ENCODE measurements at regions not wholly inside any gene's neighbourhood (a gene's known extent, or its start where the extent isn't known, plus 50 kb on each side); places are given as distances from the start of the nearest gene placed in this dataset.

DNA sequence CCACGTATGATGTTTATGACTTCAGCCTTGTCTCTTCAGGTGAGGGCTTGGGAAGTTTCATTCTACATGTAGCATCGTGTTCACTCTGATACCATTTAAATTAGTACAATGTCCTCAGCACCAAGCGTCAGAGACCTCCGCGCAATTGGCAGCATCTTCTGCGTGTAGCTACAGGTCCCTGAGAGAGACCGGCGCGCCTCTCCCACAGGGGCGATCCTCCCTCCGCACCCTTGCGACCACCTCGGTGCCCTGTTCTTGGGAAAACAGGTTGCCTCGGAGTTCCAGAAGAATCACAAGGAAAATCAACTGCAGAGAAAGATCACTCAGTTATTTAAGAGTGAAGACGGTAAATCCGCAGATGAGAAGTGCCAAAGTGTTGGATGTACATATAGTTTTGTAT, 206.2 kb downstream of the GATA3 start:
- Histone ChIP-seq H3K4me1 (replicated peaks) (no peaks in the 10 kb centered on the region), H3K27me3 (replicated peaks; ENCODE audit: insufficient read depth) (no peaks in the 10 kb centered on the region), H3K36me3 (no peaks in the 10 kb centered on the region), H3K9me3 (no peaks in the 10 kb centered on the region), H3K27ac (no peak overlapping the region), H3K4me3 (no peak overlapping the region)
- no peak for TF ChIP-seq POLR2A (IDR thresholded peaks at IDR 0.05)
- no peak for TF ChIP-seq POLR2AphosphoS5 (IDR thresholded peaks at IDR 0.05)
- TF ChIP-seq, protein P1, sequence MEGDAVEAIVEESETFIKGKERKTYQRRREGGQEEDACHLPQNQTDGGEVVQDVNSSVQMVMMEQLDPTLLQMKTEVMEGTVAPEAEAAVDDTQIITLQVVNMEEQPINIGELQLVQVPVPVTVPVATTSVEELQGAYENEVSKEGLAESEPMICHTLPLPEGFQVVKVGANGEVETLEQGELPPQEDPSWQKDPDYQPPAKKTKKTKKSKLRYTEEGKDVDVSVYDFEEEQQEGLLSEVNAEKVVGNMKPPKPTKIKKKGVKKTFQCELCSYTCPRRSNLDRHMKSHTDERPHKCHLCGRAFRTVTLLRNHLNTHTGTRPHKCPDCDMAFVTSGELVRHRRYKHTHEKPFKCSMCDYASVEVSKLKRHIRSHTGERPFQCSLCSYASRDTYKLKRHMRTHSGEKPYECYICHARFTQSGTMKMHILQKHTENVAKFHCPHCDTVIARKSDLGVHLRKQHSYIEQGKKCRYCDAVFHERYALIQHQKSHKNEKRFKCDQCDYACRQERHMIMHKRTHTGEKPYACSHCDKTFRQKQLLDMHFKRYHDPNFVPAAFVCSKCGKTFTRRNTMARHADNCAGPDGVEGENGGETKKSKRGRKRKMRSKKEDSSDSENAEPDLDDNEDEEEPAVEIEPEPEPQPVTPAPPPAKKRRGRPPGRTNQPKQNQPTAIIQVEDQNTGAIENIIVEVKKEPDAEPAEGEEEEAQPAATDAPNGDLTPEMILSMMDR (IDR thresholded peaks at IDR 0.05), result no peak
- DNase-seq (ENCODE audit: low spot score), result no peak
- intact Hi-C loops (cut with DNase I), result no loop called here
- WGBS, result 91% methylated on average over 16 of the region's 16 CpGs

DNA sequence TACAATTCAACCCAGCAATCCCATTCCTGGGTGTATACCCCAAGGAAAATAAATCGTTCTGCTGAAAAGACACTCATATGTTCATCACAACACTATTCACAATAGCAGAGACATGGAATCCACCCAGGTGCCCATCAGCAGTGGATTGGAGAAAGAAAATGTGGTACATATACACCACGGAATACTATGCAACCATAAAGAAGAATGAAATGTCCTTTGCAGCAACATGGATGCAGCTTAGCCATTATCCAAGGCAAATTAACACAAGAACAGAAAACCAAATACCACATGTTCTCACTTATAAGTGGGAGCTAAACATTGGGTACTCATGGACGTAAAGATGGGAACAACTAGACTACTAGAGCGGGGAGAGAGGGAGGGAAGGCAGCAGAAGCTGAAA, 207.8 kb downstream of the GATA3 start:
- Histone ChIP-seq H3K27me3 (replicated peaks; ENCODE audit: insufficient read depth) (no peaks in the 10 kb centered on the region), H3K4me1 (replicated peaks) (no peaks in the 10 kb centered on the region), H3K4me3 (no peak overlapping the region), H3K27ac (no peak overlapping the region), H3K9me3 (no peaks in the 10 kb centered on the region), H3K36me3 (no peaks in the 10 kb centered on the region)
- DNase-seq (ENCODE audit: low spot score), result no peak
- 95% methylated on average over 4 of the region's 4 CpGs for WGBS
- TF ChIP-seq POLR2A (IDR thresholded peaks at IDR 0.05) (no peak), POLR2AphosphoS5 (IDR thresholded peaks at IDR 0.05) (no peak)
- TF ChIP-seq, protein P1 (IDR thresholded peaks at IDR 0.05), result no peak
- intact Hi-C loops (cut with DNase I), result no loop called here

DNA sequence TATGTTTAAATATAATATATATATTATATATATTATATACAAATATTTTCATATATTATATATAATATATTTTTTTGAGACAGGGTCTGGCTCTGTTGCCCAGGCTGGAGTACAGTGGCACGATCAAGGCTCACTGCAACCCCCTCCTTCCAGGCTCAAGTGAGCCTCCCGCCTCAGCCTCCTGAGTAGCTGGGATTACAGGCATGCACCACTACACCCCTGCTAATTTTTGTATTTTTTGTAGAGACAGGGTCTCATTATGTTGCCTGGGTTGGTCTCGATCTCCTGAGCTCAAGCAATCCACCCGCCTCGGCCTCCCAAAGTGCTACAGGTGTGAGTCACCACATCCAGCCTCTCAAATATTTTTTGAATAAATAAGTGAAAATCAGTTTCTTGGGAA, 215.5 kb downstream of the GATA3 start:
- intact Hi-C loops (cut with DNase I), result no loop called here
- WGBS, result 99% methylated on average over 5 of the region's 5 CpGs
- TF ChIP-seq, protein P1 (IDR thresholded peaks at IDR 0.05), result no peak
- TF ChIP-seq POLR2A (IDR thresholded peaks at IDR 0.05) (no peak), POLR2AphosphoS5 (IDR thresholded peaks at IDR 0.05) (no peak)

DNA sequence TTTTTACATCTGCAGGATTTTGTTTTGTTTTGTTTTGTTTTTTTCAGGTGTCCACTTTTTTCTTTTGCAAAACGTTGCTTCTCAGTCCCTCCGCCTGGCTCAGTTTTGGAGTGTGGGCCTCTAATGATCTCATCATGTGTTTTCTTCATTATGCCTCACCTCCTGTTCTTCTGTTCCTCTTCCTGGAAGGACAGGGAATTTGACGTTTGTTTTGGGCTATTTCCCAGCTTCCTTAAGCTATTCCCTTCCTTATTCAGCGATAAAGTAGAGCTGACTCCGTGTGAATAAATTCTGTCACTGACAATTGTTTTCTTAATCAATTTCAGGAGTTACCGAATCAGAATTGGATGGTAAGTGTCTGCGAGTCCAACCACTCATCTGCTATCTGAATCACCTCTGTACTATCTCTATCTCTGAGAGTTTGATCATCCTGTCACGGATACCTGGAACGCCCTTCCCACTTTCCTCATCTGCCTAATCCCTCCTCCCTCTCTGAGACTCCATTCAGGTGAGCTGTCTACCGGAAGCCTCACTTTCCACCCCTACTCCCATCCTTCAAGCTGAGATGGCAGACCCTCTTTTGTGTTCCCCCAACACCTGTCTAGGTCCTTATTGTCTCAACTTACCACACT, 218.4 kb downstream of the GATA3 start:
- Histone ChIP-seq H3K36me3 (no peaks in the 10 kb centered on the region), H3K4me1 (replicated peaks) (no peaks in the 10 kb centered on the region), H3K27me3 (replicated peaks; ENCODE audit: insufficient read depth) (no peaks in the 10 kb centered on the region), H3K27ac (no peak overlapping the region), H3K9me3 (no peaks in the 10 kb centered on the region), H3K4me3 (no peak overlapping the region)
- DNase-seq (ENCODE audit: low spot score), result no peak
- intact Hi-C loops (cut with DNase I), result no loop called here
- TF ChIP-seq POLR2AphosphoS5 (IDR thresholded peaks at IDR 0.05) (no peak), POLR2A (IDR thresholded peaks at IDR 0.05) (no peak)
- TF ChIP-seq, protein P1 (IDR thresholded peaks at IDR 0.05), result no peak
- 72% methylated on average over 10 of the region's 10 CpGs for WGBS

More for the DNA sequence above, 215.5 kb downstream of the GATA3 start:
- no peak for DNase-seq (ENCODE audit: low spot score)
- no peaks in the 10 kb centered on the region for H3K4me1 ChIP-seq (replicated peaks)
- no peak overlapping the region for H3K4me3 ChIP-seq
- no peak overlapping the region for H3K27ac ChIP-seq
- H3K9me3 ChIP-seq, result no peaks in the 10 kb centered on the region
- no peaks in the 10 kb centered on the region for H3K36me3 ChIP-seq
- no peaks in the 10 kb centered on the region for H3K27me3 ChIP-seq (replicated peaks; ENCODE audit: insufficient read depth)

GRCh38 chr10:8273749-8274148, 219.3 kb downstream of the GATA3 start:
- Histone ChIP-seq H3K27ac (no peak overlapping the region), H3K4me3 (no peak overlapping the region), H3K4me1 (replicated peaks) (no peaks in the 10 kb centered on the region), H3K36me3 (no peaks in the 10 kb centered on the region), H3K9me3 (no peaks in the 10 kb centered on the region), H3K27me3 (replicated peaks; ENCODE audit: insufficient read depth) (no peaks in the 10 kb centered on the region)
- DNase-seq (ENCODE audit: low spot score), result no peak
- intact Hi-C loops (cut with DNase I), result no loop called here
- WGBS, result 33% methylated on average over 2 of the region's 2 CpGs
- no peak for TF ChIP-seq POLR2A (IDR thresholded peaks at IDR 0.05)
- TF ChIP-seq, protein P1 (IDR thresholded peaks at IDR 0.05), result no peak
- TF ChIP-seq POLR2AphosphoS5 (IDR thresholded peaks at IDR 0.05), result no peak
